ENCODE measurements at regions not wholly inside any gene's neighbourhood (a gene's known extent, or its start where the extent isn't known, plus 50 kb on each side); places are given as distances from the start of the nearest gene placed in this dataset.

GRCh38 chr10:60463746-60464145, 74.1 kb upstream of the ANK3 start:
- no peak for TF ChIP-seq EZH2 (IDR thresholded peaks at IDR 0.05; ENCODE audit: borderline replicate concordance, low read length)
- TF ChIP-seq, protein P1, sequence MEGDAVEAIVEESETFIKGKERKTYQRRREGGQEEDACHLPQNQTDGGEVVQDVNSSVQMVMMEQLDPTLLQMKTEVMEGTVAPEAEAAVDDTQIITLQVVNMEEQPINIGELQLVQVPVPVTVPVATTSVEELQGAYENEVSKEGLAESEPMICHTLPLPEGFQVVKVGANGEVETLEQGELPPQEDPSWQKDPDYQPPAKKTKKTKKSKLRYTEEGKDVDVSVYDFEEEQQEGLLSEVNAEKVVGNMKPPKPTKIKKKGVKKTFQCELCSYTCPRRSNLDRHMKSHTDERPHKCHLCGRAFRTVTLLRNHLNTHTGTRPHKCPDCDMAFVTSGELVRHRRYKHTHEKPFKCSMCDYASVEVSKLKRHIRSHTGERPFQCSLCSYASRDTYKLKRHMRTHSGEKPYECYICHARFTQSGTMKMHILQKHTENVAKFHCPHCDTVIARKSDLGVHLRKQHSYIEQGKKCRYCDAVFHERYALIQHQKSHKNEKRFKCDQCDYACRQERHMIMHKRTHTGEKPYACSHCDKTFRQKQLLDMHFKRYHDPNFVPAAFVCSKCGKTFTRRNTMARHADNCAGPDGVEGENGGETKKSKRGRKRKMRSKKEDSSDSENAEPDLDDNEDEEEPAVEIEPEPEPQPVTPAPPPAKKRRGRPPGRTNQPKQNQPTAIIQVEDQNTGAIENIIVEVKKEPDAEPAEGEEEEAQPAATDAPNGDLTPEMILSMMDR (IDR thresholded peaks at IDR 0.05; ENCODE audit: low read length) = no peak
